NK-92 (cell line): ENCODE measurements at regions not wholly inside any gene's neighbourhood (a gene's known extent, or its start where the extent isn't known, plus 50 kb on each side); places are given as distances from the start of the nearest gene placed in this dataset.

ENCODE experiments used
- DNase-seq: peaks from one replicate; lab custom pipeline; 2025; ENCODE audit not compliant: unreplicated experiment; lab: John Stamatoyannopoulos, UW

DNA sequence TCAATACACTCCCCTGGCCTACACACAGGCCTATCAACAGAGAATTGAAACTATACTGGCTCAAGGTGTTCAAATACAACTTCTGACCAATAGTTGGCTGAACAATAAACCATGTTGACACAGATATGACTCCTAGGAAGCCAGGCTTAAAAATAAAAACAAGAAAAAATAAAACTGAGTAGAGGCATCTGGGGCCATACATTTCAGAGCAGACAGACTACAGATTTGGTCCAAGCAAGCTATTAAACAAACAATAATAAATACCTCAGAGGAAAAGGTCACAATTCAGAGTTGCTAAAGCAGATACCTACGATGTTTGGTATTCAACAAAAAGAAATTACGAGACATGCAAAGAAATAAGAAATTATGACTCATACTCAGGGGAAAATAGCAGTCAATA, 132.8 kb upstream of the ACVR2A start:
- no peak for DNase-seq

DNA sequence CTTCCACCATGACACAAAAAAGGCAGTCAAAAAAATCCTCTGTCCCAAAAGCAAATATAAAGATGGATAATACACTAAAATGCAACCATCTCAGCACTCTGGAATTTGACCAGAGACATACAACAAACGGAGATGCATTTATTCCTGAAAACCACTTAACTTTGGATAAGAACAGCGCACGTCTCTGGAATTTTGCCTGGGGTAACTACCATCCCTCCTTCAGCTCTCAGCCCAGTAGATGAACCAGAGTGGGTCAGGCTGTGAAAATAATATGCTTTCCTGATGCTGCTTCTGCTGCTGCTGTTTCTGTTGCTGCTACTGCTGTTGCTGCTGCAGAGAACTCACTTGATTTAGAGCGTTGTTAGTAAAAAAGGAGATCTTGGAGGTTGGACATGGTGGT, 133.8 kb upstream of the ACVR2A start:
- no peak for DNase-seq

DNA sequence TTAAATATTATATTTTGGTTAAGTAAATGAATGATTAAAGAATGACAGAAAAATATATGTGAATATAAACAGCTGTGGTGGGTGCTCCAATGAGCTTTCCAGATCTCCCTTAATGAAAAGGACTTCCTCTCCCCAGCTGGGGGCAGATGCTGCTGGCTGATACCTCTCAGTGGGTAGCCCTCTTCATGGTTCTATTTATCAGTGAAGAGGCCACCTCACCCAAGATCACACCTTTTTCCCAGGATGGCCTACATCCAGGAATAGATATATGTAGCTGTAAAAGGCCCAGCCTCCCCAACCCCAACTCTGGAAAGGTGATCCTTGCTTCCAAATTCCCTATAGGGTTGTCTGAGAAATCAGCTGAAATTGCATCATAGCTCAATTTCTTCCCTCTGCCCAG, 135.2 kb upstream of the ACVR2A start:
- no peak for DNase-seq

DNA sequence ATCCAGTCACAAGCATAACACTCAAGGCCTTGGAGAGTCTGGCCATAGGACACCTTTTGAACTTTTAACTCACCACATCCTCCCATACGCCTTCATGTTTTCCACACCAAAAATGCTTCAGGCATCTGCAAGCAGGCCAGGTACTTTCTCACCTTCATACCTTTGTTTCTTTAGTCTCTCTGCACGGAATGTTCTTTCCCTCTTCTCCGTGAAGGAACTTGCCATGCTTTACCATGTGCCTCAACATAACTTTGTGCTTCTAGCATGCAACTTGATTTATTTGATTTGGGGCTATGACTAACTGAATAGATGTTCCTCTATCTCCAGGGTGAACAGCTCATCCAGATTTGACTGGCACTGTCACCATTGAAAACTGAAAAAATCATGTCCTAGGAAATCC, 141.7 kb upstream of the ACVR2A start:
- DNase-seq = no peak

DNA sequence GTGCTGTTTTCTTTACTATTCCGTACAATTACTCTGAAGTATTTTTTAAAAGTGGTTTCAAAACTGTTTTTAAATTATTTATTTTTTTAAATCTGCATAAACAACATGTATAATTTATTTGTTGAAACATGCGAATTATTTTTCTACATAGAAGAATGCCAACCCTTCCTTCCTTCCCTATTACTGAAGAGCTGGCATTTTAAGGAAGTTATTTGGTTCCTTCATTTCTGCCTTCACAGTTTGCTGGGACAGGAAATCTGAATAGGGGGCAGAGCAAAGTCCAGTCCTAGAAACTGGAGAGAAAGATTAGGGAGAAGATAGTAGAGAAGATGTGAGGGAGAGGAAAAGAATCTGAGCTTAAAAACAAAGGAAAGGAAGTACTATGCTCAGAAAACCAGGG, 146.7 kb upstream of the ACVR2A start:
- no peak for DNase-seq

DNA sequence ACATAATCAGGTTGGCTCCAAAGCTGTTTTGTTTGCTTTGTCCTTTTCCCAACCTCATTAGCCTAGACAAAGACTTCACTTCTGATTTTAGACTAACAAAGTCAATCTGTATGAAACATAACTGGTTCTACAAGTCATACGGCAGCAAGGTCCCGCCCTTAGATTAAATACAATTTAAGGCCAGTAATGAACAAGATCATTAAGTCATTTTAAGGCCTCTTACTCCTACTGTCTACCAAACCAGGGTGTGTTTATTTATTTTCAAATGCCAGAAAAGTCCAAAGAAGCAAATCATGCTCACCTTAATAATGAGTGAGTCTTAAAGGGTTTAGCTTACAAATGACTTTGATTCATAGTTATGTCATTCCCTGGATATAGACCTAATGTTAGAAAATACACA, 148.4 kb upstream of the ACVR2A start:
- no peak for DNase-seq

DNA sequence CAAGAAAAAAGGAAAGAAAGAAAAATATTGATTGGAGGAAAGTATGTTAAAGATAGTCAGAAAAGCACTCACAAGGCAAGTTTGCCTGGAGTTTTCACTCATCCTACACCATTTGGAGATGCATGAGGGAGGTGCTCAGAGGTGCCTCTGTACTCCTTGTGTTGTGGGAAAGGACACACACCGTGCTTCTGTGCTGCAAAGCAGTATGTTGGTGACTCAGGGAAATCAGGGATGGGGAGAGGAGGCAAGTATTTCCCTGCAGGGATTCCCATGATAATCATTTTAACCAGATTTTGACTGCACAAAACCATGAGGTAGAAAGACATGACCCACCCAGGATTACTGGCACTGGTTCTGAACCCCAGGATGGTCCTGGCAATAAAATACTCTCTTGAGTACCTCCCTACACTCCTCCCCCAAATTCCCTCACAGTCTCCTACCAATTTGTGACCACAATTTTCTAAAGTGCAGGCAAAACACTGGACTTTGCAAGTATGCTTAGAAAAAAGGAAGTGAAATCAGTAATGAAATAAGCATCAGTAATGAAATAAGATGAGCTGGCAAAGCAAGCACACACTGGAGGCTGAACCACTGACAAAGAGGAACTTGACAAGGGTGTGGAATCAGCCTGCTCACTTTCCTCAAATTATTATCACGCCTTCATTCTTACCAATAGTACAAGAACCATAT, 155.5 kb upstream of the ACVR2A start:
- DNase-seq = no peak

DNA sequence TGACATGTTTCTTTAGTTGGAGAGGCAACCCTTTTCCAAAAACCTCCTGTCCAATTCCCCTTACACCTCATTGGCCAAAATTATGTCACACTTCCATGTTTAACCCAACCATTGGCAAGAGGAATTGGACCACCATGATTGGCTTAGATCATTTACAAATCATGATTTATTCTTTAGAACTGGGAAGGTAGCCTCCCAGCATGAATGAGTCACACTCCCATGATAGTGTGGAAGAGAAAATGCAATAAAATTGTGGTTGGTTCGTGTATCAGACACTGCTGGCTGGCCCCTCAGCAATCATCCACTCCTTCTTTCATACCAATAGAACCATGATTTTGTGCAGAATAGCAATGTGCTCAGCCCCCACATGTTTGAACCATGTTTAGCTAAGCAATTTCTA, 156.6 kb upstream of the ACVR2A start:
- no peak for DNase-seq

DNA sequence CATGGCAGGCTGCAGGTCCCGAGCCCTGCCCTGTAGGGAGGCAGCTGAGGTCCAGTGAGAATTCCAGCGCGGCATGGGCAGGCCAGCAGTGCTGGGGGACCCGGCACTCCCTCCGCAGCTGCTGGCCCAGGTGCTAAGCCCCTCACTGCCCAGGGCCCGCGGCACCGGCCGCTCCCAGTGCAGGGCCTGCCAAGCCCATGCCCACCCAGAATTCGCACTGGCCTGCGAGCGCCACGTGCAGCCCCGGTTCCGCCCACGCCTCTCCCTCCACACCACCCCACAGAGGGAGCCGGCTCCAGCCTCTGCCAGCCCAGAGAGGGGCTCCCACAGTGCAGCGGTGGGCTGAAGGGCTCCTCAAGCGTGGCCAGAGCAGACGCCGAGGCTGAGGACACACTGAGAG, 158.5 kb upstream of the ACVR2A start:
- DNase-seq = no peak

DNA sequence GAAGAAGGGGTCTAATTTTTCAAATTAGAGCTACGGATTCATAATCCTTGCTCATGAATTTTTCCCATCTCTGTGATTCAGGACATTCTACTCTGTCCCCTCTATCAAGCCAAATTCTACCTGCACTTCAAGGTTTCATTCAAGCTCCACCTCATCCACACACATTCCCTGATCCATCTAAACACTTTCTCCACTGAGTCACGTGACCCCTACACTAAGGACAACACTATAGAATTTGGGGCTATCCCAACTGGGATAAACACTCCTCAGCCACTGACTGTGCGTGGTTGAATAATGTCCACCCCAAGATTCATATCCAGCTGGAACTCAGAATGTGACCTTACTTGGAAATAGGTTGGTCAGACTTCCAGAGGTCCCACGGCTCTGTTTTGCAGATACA, 159.9 kb upstream of the ACVR2A start:
- no peak for DNase-seq

DNA sequence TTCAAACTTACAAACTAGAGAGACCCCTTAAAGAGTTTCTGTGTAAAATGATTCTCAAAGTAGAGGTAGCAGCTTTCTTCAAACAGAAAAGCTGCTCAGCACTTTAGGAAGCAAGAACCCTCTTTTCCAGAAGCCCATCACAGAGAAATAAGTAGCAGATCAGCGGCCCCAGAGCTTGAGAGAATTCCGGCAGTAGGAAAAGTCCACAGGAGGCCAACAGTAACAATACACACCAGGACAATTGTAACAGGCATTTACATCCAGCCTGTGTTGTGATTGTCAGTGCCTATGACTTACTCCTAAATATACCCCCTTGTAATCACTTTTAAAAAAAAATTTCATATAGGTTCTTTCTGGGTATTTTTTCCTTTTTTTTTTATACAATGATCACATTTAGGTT, 161.4 kb upstream of the ACVR2A start:
- DNase-seq = no peak

DNA sequence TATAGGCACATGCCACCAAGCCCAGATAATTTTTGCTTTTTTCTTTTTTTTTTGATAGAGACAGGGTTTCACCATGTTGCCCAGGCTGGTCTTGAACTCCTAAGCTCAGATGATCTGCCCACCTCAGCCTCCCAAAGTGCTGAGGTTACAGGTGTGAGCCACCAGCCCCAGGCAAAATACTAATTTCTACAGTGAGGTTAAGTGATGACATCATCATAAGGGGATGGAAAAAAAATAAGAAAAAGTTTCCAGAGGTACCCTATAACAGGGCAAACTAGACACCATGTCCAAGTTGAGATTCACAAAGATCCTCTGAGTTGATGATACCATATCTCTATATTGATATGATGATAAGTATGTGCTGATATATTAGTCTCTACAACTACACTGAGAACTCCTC, 163.7 kb upstream of the ACVR2A start:
- no peak for DNase-seq

DNA sequence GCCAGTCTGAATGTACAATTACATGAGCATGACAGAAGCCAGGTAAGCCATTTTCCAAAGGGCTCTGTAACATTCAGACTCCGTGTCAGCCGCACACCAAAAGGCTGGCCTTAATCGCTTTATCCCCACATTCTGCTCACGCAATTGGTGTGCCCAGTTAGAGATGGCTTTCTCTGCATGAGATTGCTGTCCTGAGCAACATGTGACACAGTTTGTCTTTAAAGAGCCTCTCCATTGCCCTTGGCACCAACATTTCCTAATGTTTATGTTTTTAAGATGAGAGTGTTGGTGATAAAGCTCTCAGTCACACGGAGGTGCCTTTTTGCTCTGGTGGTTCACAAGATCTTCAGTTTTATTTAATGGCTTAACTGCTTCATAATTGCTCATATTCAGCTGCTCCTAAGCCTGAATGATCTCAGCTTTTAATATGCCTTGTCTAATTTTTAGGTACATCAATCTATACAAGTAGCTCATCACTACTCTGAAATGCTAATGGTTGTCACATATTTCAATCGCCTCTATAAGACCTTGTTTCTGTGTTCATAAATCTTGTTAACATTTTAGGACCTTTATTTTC, 164.8 kb upstream of the ACVR2A start:
- no peak for DNase-seq

DNA sequence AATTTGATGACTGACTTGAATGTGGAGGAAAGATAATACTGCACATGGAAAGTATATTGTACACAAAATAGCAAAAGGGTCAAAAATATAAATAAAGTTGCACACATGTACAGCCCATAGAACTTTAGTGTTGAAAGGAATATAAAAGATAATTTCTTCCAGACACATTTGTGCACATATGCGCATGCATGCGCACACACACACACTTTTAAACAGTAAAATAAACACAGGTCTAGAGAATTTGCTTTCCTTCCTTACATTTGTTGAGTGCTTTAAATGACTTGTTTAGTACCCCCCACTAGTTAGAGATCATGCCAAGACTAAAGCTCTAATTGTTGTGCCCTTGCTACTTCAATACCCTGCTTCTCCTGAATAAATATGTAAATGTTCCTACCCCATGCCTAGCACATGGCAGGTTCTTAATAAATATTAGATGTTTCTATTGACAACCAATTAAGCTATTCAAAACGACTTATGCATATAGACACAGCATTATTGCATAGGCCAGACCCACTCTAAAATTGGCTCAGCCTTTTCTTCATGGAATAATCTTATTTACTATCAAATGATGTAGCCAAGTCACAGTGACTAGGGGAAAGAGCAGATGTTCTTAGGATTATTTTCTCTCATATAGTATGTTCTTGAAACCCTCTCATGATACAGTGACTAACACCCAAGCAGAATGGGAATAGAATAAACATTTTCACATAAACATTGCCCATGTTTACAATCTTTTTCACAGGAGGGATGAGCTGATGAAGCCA, 165.5 kb upstream of the ACVR2A start:
- DNase-seq = no peak

DNA sequence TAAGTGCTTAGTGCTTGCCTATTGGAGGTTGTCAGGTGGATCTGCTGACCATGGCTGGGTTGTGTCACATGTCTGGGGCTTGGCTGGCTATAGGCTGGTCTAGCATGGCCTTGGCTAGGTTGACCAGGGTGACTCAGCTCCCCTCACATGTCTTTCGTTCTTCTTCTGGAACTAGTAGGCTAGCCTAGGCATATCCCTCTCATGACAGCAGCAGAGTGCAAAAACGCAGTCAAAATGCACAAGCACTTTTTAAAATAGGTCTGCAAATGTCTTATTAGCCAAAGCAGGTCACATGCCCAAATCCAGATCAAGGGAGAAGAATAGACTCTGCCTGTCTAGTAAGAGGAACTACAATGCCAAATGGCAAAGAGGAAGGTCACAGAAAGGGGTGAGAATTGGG, 179.7 kb upstream of the ACVR2A start:
- no peak for DNase-seq

DNA sequence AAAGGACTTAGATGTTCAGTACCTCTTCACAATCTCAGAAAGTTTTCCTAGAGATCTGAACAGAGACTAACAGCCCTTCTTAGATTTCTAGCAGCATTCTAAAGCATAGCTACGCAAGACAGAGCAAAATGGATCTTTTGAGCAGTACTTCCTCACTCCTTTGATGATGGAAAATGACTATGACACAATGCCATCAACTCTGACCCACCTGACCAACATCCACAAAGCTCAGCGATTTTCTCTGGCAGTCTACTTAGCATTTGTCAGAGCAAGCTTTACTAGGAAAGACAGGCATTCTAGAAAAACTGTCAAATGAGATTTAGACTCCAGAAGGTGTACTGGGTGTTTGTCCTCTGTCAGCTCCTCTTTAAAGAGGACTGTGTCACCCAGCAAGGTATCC, 180.9 kb upstream of the ACVR2A start:
- DNase-seq = no peak

DNA sequence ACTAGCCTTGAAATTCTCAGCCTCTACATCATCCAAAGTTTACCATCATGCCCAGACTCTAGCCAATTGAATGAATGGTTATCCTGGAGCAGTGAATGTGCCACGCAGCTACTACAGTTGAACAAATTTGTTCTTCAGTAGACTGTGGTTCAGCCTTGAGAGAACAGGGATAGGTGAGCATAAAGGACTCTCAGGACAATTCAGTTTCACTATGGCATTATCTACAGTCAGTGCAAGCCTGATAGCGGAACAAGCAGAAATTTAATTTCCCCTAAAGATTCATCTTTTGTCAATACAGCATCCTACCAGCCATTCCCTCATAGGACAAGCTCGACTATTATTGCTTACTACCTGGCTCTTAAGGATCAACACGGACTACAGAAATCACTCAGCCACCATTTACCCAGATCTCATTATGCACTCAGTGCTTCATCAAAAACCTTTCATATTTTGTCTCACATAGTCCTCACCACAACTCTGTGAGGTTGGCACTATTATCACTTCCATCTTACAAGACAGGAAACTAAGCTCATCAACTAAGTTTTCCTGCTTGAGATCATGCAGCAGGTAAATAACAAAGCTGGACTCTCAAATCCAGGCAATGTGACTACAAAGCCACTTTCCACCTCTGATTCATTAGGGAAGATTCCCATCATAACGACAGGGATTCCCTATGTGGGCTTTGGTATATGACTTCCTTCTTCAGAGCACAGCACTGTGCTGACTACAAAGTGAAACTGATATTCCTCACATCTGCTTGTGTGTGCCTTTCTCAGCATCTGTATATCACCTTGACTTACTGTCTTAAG, 181.5 kb upstream of the ACVR2A start:
- DNase-seq = no peak

DNA sequence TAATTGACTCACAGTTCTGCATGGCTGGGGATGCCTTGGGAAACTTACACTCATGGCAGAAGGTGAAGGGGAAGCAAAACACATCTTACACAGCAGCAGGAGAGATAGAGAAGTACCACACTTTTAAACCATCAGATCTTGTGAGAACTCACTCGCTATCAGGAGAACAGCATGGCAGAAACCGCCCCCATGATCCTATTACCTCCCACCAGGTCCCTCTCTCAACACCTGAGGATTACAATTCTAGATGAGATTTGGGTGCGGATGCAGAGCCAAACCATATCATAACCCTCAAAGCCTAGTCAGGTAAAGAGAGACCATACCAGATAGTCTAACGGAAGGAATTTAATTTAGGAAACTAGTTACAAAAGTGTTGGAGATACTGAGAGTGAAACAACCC, 182.6 kb upstream of the ACVR2A start:
- no peak for DNase-seq

DNA sequence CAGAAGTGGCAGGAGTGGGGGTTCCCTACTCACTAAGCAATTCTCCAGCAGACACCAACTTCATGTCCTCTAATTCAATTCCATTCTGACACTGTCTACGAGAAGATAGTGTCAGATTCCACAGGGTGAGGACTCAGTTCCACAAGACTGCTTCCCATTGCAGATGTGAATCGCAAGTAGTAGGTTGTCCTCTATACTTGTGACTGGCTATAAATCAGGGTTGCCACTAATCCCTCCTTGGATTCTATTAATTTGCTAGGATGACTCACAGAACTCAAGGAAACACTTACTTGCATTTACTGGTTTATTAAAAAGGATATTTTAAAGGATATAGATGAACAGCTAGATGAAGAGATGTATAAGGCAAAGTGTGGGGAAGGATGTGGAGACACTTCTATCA, 184.1 kb upstream of the ACVR2A start:
- DNase-seq = no peak

DNA sequence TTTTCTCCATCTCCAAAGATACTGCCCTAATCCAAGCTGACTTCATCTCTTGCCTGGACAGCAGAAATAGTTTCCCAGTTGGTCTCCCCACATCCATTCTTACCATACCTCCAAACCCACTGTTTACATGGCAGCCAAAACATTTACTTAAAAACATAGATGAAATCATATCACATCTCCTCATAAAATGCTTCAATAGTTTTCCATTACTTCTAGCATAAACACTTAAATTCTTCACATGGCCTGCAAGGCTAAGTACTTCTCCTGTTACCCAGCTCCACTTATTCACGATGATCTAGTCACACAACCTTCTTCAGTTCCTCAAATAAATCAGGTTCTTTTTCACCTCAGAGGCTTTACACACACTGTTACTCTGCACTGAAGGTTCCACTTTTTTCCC, 185.8 kb upstream of the ACVR2A start:
- no peak for DNase-seq

DNA sequence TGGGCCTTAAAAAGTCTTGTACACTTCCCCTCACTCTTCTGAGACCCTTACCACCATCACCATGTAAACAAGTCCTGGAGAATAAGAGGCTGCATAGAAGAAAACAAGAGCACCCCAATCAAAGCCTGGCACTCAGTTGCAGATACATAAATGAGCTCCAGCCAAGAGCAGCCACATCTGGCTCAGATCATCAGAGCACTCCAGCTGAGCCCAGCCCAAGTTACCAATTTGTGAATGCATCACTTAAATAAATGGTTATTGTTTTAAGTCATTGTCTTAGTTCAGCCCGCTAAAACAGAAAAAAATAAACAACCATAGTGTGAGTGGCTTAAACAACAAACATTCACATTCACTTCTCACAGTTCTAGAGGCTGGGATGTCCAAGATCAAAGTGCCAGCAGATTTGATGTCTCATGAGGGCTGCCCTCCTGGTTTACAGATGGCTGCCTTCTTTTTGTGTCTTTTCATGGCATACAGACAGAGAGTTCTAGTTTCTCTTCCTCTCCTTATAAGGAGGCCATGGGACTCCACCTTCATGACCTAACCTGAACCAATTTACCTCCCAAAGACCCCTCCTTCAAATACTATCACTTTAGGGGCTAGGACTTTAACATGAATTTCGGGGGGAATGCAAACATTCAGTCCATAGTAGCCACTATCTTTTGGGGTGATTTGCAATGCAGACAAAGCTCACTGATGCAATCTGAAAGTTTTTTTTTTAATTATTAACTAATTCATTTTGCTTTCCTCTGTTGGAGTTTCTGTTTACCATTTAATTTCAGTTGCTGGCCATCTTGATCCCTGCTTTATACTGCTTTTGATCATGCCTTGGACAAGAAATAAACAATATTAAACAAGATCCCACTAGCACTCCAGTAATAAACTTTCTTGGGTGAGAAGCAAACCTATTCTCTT, 187.5 kb upstream of the ACVR2A start:
- DNase-seq = no peak
